Sigmoid colon (tissue), 6 donors: ENCODE measurements at regions not wholly inside any gene's neighbourhood (a gene's known extent, or its start where the extent isn't known, plus 50 kb on each side); places are given as distances from the start of the nearest gene placed in this dataset.
"Not testable (repeated sequence)": the region's sequence is repeated elsewhere in the genome, so short reads cannot be mapped to it uniquely, and the experiment has no call there.

ENCODE experiments used
- DNase-seq: peaks from one replicate; pipeline ENCODE4 v3.0.0-alpha.2; 2019
- H3K27ac ChIP-seq, 4 donors: fragments of 200-600 bp; sonication (generic); one replicate each; pipeline ENCODE4 v1.5.1; 2016 to 2019; ENCODE audit warnings: mild to moderate bottlenecking in 1 of 4
- H3K27me3 ChIP-seq, 3 donors: fragments of 200-600 bp; sonication (generic); one replicate each; pipeline ENCODE4 v1.5.1; 2019; ENCODE audit warnings: mild to moderate bottlenecking in 1 of 3
- H3K36me3 ChIP-seq, 4 donors: fragments of 200-600 bp; sonication (generic); one replicate each; pipeline ENCODE4 v1.5.1; 2016 to 2019
- H3K4me1 ChIP-seq, 4 donors: fragments of 200-600 bp; sonication (generic); one replicate each; pipeline ENCODE4 v1.5.1; 2017 to 2019
- H3K4me3 ChIP-seq, 4 donors: fragments of 200-600 bp; sonication (generic); one replicate each; pipeline ENCODE4 v1.5.1; 2017 to 2019; ENCODE audit warnings: mild to moderate bottlenecking in 2 of 4, moderate library complexity in 1 of 4
- H3K9me3 ChIP-seq, 4 donors: fragments of 200-600 bp in 3 of 4; sonication (generic) in 3 of 4; one replicate each; pipeline versions ENCODE4 v1.5.1 to v1.6.1; 2013 to 2019
- CTCF ChIP-seq, 4 experiments: fragments of 450-650 bp in 3 of 4; fragments of 200-600 bp in 1 of 4; IDR thresholded peaks; one replicate each; pipeline ENCODE4 v1.5.1; 2016 to 2019; ENCODE audit warnings: antibody characterized with exemption in 4 of 4, mild to moderate bottlenecking in 3 of 4, moderate library complexity in 2 of 4
- EP300 ChIP-seq, 4 donors: sonication (generic); formaldehyde crosslinking; IDR thresholded peaks; one replicate each; pipeline ENCODE4 v1.6.1; 2017; ENCODE audit warnings: antibody characterized with exemption in 4 of 4
- POLR2A ChIP-seq, 2 donors: fragments of 450-650 bp; IDR thresholded peaks; one replicate each; pipeline ENCODE4 v1.6.1; 2016; ENCODE audit warnings: antibody characterized with exemption in 2 of 2, mild to moderate bottlenecking in 2 of 2, moderate library complexity in 2 of 2
- POLR2AphosphoS5 ChIP-seq, 4 donors: sonication (generic); formaldehyde crosslinking; IDR thresholded peaks; one replicate each; pipeline ENCODE4 v1.6.1; 2017; ENCODE audit warnings: antibody characterized with exemption in 4 of 4
- WGBS, 2 donors: extraction: QIAGEN DNeasy Blood & Tissue Kit; methylation state at CpG; one replicate each; pipeline ENCODE4 v1.1.7; 2013; 5-methylcytosine and 5-hydroxymethylcytosine counted together
- intact Hi-C: fragments of 100-400 bp; cut with DNase I; formaldehyde crosslinking; loops from one replicate; pipeline ENCODE4 v1.15.1; 2023
- donor health status: healthy with polysubstance abuse.
- donor health status: healthy.

GRCh38 chr14:66015071-66015780 is 470.9 kb upstream of the CCDC196 start:
- no peak overlapping the region for H3K27ac ChIP-seq
- intact Hi-C loops: no loop called here
- DNase-seq: no peak
- H3K27me3 ChIP-seq: no peaks in the 10 kb centered on the region
- no peaks in the 10 kb centered on the region for H3K9me3 ChIP-seq
- TF ChIP-seq CTCF (IDR thresholded peaks at IDR 0.05) (no peak), EP300 (IDR thresholded peaks at IDR 0.05) (no peak), POLR2AphosphoS5 (IDR thresholded peaks at IDR 0.05) (no peak), POLR2A (IDR thresholded peaks at IDR 0.05) (no peak)
- H3K4me1 ChIP-seq: no peaks in the 10 kb centered on the region
- no peak overlapping the region for H3K4me3 ChIP-seq
- H3K36me3 ChIP-seq: no peaks in the 10 kb centered on the region
- 29 to 70% methylated on average over 4 of the region's 4 CpGs for WGBS, 2 donors

- no peak overlapping the region for H3K27ac ChIP-seq
- H3K36me3 ChIP-seq: no peaks in the 10 kb centered on the region
- no peak for DNase-seq
- intact Hi-C loops: no loop called here
- 36 to 75% methylated on average over 1 of the region's 1 CpG for WGBS, 2 donors
- no peaks in the 10 kb centered on the region for H3K4me1 ChIP-seq
- no peaks in the 10 kb centered on the region for H3K9me3 ChIP-seq
- TF ChIP-seq CTCF (IDR thresholded peaks at IDR 0.05) (no peak), EP300 (IDR thresholded peaks at IDR 0.05) (no peak), POLR2AphosphoS5 (IDR thresholded peaks at IDR 0.05) (no peak), POLR2A (IDR thresholded peaks at IDR 0.05) (no peak)
- no peak overlapping the region for H3K4me3 ChIP-seq
- H3K27me3 ChIP-seq: no peaks in the 10 kb centered on the region
These were observed 468.2 kb upstream of the CCDC196 start for GRCh38 chr14:66017927-66018326.

GRCh38 chr14:66022526-66022925 is 463.6 kb upstream of the CCDC196 start:
- intact Hi-C loops: no loop called here
- Histone ChIP-seq H3K27me3 (no peaks in the 10 kb centered on the region), H3K4me1 (no peaks in the 10 kb centered on the region), H3K36me3 (no peaks in the 10 kb centered on the region), H3K27ac (no peak overlapping the region), H3K9me3 (no peaks in the 10 kb centered on the region), H3K4me3 (no peak overlapping the region)
- no peak for DNase-seq
- WGBS, 2 donors: 85 to 89% methylated on average over 8 of the region's 8 CpGs
- TF ChIP-seq CTCF (IDR thresholded peaks at IDR 0.05) (no peak), POLR2AphosphoS5 (IDR thresholded peaks at IDR 0.05) (no peak), EP300 (IDR thresholded peaks at IDR 0.05) (no peak), POLR2A (IDR thresholded peaks at IDR 0.05) (no peak)

- Histone ChIP-seq H3K9me3 (peaks cover 0 to 2% (median 0%) of the 10 kb centered on the region in 4 donors), H3K4me3 (no peak overlapping the region), H3K27ac (no peak overlapping the region), H3K36me3 (no peaks in the 10 kb centered on the region), H3K4me1 (no peaks in the 10 kb centered on the region), H3K27me3 (no peaks in the 10 kb centered on the region)
- intact Hi-C loops: no loop called here
- TF ChIP-seq POLR2AphosphoS5 (IDR thresholded peaks at IDR 0.05) (no peak), EP300 (IDR thresholded peaks at IDR 0.05) (no peak), CTCF (IDR thresholded peaks at IDR 0.05) (no peak), POLR2A (IDR thresholded peaks at IDR 0.05) (no peak)
- DNase-seq: no peak
- WGBS, 2 donors: 76 to 79% methylated on average over 5 of the region's 5 CpGs
These were observed 460.4 kb upstream of the CCDC196 start for GRCh38 chr14:66025779-66026178.

GRCh38 chr14:66031981-66032380 is 454.2 kb upstream of the CCDC196 start:
- H3K36me3 ChIP-seq, intact Hi-C loops, H3K4me1 ChIP-seq, DNase-seq, H3K9me3 ChIP-seq, H3K4me3 ChIP-seq, H3K27me3 ChIP-seq, H3K27ac ChIP-seq: not testable (repeated sequence)
- WGBS, 2 donors: 93 to 94% methylated on average over 12 of the region's 12 CpGs
